OCI-LY3 (cell line): ENCODE measurements at regions not wholly inside any gene's neighbourhood (a gene's known extent, or its start where the extent isn't known, plus 50 kb on each side); places are given as distances from the start of the nearest gene placed in this dataset.

ENCODE experiments used
- H2AFZ ChIP-seq: fragments of 200-600, 300-600 bp; shearing (Covaris generic); 2 replicates; pipeline ENCODE4 v1.6.0; 2014; ENCODE audit warnings: antibody characterized with exemption, low read depth, low read length
- H3K27ac ChIP-seq: fragments of 200-600, 300-600 bp; sonication (generic); 2 replicates; pipeline ENCODE4 v1.5.1; 2014; ENCODE audit warnings: mild to moderate bottlenecking, low read length, moderate library complexity, mixed read lengths
- H3K27me3 ChIP-seq: fragments of 200-600, 300-600 bp; sonication (generic); 2 replicates; pipeline ENCODE4 v1.6.1; 2014; ENCODE audit warnings: low read depth, low read length, mixed read lengths
- H3K36me3 ChIP-seq: fragments of 200-600, 300-600 bp; sonication (generic); replicated peaks from 2 replicates; pipeline ENCODE3; 2014; ENCODE audit warnings: low read depth, low read length, mixed read lengths
- H3K4me1 ChIP-seq: fragments of 300-600, 200-600 bp; sonication (generic); 2 replicates; pipeline ENCODE4 v1.6.1; 2014; ENCODE audit warnings: low read length, mixed read lengths
- H3K4me2 ChIP-seq: fragments of 200-600, 300-600 bp; sonication (generic); 2 replicates; pipeline ENCODE4 v1.6.1; 2014; ENCODE audit warnings: low read length, mixed read lengths
- H3K4me3 ChIP-seq: fragments of 300-600, 200-600 bp; sonication (generic); 2 replicates; pipeline ENCODE4 v1.5.1; 2014; ENCODE audit warnings: antibody characterized with exemption, mild to moderate bottlenecking, low read length, moderate library complexity
- H3K79me2 ChIP-seq: fragments of 300-600, 200-600 bp; shearing (Covaris generic); 2 replicates; pipeline ENCODE4 v1.6.1; 2014; ENCODE audit warnings: mild to moderate bottlenecking, low read length, mixed read lengths
- H3K9ac ChIP-seq: fragments of 300-600, 200-600 bp; shearing (Covaris generic); 2 replicates; pipeline ENCODE4 v1.6.0; 2014; ENCODE audit warnings: mild to moderate bottlenecking, low read length, moderate library complexity
- H3K9me3 ChIP-seq: fragments of 200-600, 300-600 bp; shearing (Covaris generic); 2 replicates; pipeline ENCODE4 v1.6.1; 2014; ENCODE audit warnings: low read length, mixed read lengths; ENCODE audit not compliant: insufficient read depth
- H4K20me1 ChIP-seq: fragments of 200-600, 300-600 bp; sonication (generic); 2 replicates; pipeline ENCODE4 v1.6.1; 2016; ENCODE audit warnings: low read length, mixed read lengths; ENCODE audit not compliant: insufficient read depth
- CTCF ChIP-seq: fragments of 200-600, 300-600 bp; sonication (generic); IDR thresholded peaks from 2 replicates; pipeline ENCODE4 v1.5.1; 2014; ENCODE audit warnings: antibody characterized with exemption, low read length, low read depth
- EZH2phosphoT487 ChIP-seq: fragments of 200-600 bp; shearing (Covaris generic); IDR thresholded peaks from 2 replicates; pipeline ENCODE4 v1.6.1; 2018; ENCODE audit warnings: antibody characterized with exemption, mixed run types, low read depth

- H3K36me3 ChIP-seq = no peaks in the 10 kb centered on the region
- no peaks in the 10 kb centered on the region for H3K27me3 ChIP-seq
- peaks cover 7% of the 10 kb centered on the region for H3K4me1 ChIP-seq
- H3K4me3 ChIP-seq = no peak overlapping the region
- H3K79me2 ChIP-seq = no peaks in the 10 kb centered on the region
- H4K20me1 ChIP-seq = no peaks in the 10 kb centered on the region
- no peak overlapping the region for H2AFZ ChIP-seq
- no peak for TF ChIP-seq CTCF
- TF ChIP-seq EZH2phosphoT487 = no peak
- no peaks in the 10 kb centered on the region; the same call in 1 of the 2 replicates for H3K9me3 ChIP-seq
- H3K4me2 ChIP-seq = no peak overlapping the region
- no peak overlapping the region for H3K27ac ChIP-seq
- no peak overlapping the region for H3K9ac ChIP-seq
Observed at GRCh38 chr4:14602206-14602605, 400.1 kb upstream of the CPEB2 start.

GRCh38 chr4:14607001-14607400 lies 395.3 kb upstream of the CPEB2 start:
- Histone ChIP-seq H3K9me3 (no peaks in the 10 kb centered on the region; the same call in 1 of the 2 replicates), H3K79me2 (no peaks in the 10 kb centered on the region), H3K27ac (peak overlapping the region; percentile 32; the same call in 1 of the 2 replicates), H3K4me2 (peak overlapping the region; percentile 3; the same call in 1 of the 2 replicates), H3K36me3 (no peaks in the 10 kb centered on the region), H3K27me3 (no peaks in the 10 kb centered on the region), H2AFZ (no peak overlapping the region; the same call in 1 of the 2 replicates), H4K20me1 (no peaks in the 10 kb centered on the region), H3K4me1 (peaks cover 14% of the 10 kb centered on the region), H3K9ac (no peak overlapping the region), H3K4me3 (no peak overlapping the region)
- TF ChIP-seq EZH2phosphoT487 (no peak), CTCF (no peak)

GRCh38 chr4:14607578-14607977 lies 394.7 kb upstream of the CPEB2 start:
- peak overlapping the region; percentile 3; the same call in 1 of the 2 replicates for H3K4me2 ChIP-seq
- no peaks in the 10 kb centered on the region for H3K27me3 ChIP-seq
- no peak overlapping the region; the same call in 1 of the 2 replicates for H2AFZ ChIP-seq
- no peaks in the 10 kb centered on the region for H4K20me1 ChIP-seq
- H3K27ac ChIP-seq = peak overlapping the region; percentile 6; the same call in 1 of the 2 replicates
- peaks cover 14% of the 10 kb centered on the region for H3K4me1 ChIP-seq
- no peaks in the 10 kb centered on the region for H3K36me3 ChIP-seq
- no peak overlapping the region for H3K9ac ChIP-seq
- TF ChIP-seq EZH2phosphoT487 (no peak), CTCF (no peak)
- no peaks in the 10 kb centered on the region for H3K79me2 ChIP-seq
- H3K4me3 ChIP-seq = no peak overlapping the region
- no peaks in the 10 kb centered on the region; the same call in 1 of the 2 replicates for H3K9me3 ChIP-seq

- no peak overlapping the region for H3K27ac ChIP-seq
- H3K9ac ChIP-seq = no peak overlapping the region
- peaks cover 14% of the 10 kb centered on the region for H3K4me1 ChIP-seq
- no peak overlapping the region for H2AFZ ChIP-seq
- no peaks in the 10 kb centered on the region for H3K27me3 ChIP-seq
- H3K4me2 ChIP-seq = no peak overlapping the region
- H3K79me2 ChIP-seq = no peaks in the 10 kb centered on the region
- no peaks in the 10 kb centered on the region; the same call in 1 of the 2 replicates for H3K9me3 ChIP-seq
- no peaks in the 10 kb centered on the region for H4K20me1 ChIP-seq
- TF ChIP-seq EZH2phosphoT487 = no peak
- no peak for TF ChIP-seq CTCF
- no peak overlapping the region for H3K4me3 ChIP-seq
- no peaks in the 10 kb centered on the region for H3K36me3 ChIP-seq
Observed at GRCh38 chr4:14608630-14609029, 393.7 kb upstream of the CPEB2 start.
